GM21447 (cell line): ENCODE measurements at regions not wholly inside any gene's neighbourhood (a gene's known extent, or its start where the extent isn't known, plus 50 kb on each side); places are given as distances from the start of the nearest gene placed in this dataset.

ENCODE experiments used
- ATAC-seq: cut with Tn5 transposase; IDR thresholded peaks from one replicate; pipeline ENCODE4 v1.9.1; 2021; ENCODE audit not compliant: unreplicated experiment

DNA sequence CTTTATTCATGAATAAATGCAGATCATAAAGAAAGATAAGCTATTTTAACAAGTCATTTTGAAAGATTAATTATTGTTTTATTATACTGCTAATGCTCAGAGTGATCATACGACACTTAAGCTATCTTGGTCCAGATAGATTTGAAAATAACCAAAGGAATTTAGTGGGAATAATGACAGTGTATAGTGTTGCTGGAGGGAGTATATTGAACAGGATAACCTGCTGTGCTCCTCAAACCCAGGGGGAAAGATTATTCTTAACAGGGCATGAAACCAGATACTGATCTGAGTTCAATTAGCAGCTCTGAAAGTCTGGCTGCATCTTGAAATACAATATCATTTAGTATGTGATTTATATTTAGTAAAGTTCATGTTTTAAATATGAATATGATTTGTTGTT, 216.3 kb upstream of the ITGA4 start:
- ATAC-seq = no peak

DNA sequence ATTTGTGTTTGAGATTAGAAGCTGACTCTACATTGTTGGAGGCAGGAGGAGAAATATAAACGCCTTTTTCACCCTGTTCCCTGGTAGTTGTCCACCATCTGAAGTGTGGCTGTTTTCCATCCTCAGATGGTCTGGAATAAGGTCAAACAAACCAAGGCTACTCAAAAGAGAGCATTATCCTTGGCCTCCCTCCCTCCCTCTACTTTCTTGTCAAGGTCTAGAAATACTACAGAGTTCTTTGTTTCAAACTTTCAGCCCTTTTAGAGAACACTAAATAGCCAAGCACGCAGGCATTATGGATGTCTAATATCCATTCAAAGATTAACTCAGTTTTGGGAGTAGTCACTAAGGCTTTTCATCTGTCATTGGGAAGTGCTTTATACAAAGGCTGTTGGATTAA, 215.8 kb upstream of the ITGA4 start:
- no peak for ATAC-seq

DNA sequence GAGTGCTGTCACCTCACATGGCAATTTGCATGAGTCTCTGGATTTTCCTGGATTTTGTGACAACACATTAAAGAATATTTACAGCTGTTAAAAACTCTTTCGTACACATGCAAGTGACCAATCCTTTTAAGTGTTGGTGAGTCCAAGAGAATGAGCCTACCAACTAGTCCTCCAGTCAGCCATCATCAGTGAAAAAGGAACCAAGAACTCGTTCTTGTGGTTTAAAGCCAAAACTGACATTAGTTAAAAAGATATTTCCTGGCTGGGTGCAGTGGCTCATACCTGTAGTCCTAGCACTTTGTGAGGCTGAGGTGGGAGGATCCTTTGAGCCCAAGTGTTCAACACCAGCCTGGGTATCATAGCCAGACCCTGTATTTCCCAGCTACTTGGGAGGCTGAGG, 215.4 kb upstream of the ITGA4 start:
- ATAC-seq = peak; percentile 84

DNA sequence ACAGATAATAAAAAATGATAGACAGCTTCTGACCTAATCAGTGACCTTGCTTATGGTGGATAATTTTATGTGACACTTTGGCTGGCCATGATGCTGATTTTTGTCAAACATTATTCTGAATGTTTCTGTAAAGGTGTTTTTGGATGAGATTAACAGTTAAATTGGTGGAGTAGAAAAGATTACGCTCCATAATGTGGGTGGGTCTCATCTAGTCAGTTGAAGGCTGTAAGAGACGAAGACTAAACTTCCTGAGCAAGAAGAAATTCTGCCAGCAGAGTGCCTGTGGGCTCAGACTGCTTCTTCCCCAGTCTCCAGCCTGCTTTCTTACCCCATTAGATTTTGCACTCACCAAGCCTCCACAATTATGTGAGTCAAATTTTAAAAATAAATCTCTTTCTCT, 214.9 kb upstream of the ITGA4 start:
- ATAC-seq = no peak

DNA sequence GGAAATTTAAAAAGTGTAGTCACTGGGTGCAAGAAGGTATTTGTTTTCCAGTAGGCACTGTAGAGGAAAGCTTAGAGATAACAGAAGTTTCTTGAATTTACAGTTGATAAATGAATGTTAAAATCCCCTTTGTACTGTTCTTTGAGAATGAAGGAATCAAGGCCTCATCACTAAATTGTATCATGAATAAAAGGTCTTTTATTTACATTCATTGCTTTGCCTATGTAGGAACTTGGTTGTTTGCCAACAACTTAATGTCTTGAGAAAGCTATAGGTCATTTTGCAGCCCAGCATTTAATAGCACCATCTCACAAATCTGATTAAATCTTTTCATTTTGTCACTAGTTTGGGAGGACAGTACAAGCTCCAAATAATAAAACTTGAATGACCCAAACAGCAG, 213.9 kb upstream of the ITGA4 start:
- no peak for ATAC-seq

DNA sequence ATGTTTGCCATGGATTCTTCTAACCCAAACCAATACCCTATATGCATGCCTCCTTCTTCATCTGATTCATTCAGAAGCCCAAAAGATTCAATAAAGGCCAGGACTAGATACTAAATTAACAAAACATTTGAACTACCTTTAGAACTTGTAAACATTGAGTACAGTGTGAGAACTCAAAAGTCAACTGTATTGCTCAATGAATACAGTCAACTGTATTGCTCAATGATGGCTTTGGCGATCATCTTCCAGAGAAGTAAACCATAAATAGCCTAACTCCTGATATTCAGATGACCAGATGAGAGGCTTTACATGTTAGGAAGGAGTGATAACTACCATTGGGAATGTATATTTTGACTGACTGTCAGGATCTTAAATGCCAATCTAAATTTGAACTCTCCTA, 206.5 kb upstream of the ITGA4 start:
- ATAC-seq = no peak

DNA sequence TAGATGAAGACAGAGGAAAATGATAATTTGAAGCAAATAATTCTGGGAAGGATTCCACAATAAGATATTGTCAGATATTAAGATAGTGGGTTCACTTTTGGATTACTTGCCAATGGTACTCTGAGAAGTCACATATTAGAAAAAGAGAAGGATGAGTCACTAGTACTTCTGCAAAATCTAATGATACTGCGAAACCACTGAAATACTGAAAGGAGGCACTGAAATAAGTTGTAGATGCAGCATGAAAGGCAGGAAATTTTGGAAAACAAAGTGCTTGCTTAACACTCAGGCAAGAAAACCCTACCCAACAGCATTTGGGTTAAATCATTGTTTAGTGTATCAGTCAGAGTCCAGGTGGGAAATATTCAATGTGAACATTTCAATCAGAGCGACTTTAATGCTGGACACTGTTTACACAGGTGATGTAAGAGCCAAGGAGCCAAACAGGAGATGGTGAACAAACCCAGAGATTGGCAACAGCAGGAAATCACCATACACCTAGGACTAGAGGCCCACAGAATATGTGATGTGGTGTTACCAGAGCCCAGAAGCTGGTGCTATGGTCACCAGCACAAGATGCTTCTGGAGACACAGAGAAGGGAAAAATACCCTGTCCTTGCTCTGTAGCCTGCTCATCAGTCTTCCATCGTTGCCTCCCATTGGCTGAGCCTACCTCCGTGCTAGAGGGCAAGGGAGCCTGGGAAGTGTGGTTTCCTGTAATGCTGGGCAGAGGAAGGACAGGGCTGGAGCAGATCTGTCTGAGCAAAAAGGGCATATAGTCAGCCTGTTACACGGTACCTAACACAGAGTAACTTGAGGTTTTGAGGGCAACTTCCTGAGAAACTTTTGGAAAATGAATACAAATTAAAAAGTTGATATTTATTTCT, 204.7 kb upstream of the ITGA4 start:
- ATAC-seq = peak; percentile 73

DNA sequence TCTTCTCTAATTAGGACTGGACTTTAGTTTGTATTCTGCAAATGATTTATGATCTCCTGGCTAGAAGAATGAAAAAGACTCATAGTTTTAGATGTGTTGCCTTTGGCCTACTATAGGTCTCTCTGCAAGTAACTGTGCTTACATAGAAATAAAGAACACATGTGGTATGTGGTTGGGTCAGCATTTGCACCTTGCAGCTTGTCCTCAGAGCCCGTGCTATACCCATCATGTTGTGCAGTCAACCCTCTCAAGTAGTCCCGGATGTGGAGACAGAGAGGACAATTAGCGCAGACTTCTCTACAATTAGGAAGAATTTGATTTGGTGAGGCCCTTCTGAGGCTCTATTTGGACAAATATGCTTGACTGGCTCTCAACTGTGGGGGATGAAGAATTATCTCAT, 203.7 kb upstream of the ITGA4 start:
- ATAC-seq = no peak

DNA sequence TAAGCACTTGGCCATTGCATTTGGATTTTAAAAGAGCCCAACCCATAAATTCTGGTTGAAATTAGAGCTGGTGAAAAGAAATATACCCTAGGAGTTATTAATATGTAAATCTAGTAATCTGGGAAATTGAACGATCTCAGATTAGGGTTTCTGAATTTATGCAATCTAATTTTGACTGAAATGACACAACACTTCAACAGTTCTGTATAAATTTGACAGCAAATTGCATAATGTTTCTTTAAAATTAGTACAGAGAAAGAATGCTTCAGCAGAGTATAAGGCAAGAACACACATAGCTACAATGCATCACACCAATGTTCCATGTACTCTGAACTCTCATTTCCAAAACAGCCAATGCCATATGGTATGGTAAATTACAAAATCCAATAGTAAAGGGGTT, 201.5 kb upstream of the ITGA4 start:
- no peak for ATAC-seq

DNA sequence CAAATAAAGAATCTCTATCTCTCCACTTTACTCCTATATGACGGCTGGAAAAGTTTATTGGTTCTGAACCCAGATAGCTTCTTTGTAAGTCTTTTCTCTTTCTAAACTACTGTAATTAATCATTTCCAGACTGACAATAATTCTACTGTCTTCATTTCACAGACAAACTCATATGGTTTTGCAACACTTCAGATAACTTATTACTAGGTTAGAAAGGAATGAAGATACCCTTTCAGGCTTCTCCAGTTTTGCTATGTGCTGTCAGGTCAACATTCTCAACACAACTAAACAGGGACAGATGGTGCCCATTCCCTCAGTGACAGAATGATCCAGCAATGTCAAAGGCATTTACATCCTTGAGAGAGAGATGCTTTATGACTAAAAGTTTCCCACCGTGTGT, 198.5 kb upstream of the ITGA4 start:
- ATAC-seq = no peak

DNA sequence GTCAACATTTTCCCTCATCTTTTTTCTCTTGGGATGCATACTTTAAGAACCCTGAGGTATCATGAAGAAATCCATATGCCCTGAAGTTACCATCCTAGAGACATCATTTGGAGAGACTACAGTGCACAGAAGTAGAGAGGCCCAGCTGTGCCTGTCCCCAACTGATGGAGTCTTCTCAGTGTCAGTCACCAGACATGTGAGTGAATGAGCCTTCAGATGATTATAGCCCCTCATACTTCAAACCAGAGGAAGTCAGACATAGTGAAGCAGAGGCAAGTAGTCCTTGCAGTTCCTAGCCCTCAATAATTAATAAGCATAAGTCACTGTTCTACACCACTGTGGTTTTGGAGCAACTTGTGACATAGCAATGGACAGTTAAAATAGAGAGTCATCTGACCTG, 194.4 kb upstream of the ITGA4 start:
- ATAC-seq = no peak

DNA sequence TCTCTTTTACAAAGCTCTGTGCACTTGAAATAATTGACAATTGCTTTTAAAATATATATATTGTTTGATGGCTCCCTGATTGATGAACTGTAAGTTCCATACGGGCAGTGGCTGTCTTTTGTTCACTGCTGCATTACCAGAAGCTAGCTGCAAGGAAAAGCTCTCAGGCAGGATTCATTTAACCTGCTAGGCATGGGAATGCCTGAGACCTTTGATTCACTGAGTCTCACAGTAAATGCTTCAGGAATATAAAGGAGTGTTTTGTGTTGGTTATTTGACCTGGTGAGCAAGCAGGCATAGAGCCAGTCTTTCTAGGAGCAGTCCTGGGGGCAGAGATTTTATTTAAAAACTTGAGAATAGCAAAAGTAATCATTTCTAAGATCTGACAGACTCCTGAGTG, 193.2 kb upstream of the ITGA4 start:
- no peak for ATAC-seq

DNA sequence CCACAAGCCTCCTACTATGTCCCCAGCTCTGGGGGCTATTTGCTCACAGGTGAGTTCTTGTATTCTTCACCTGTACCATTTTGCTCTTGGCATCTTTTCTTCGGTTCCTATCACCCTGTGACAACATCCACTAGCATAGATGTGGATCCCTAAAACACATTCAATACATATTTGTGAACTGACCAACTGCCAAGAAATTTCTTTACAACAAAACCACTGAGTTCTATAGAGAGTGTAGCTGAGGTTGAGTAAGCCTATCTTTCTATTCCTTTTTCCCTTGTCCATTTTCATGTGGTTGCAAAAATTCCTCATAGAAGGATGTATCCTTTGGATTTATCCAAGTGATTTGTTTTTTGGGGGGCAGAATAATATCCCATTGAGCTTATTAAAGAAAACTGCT, 192.7 kb upstream of the ITGA4 start:
- ATAC-seq = no peak

DNA sequence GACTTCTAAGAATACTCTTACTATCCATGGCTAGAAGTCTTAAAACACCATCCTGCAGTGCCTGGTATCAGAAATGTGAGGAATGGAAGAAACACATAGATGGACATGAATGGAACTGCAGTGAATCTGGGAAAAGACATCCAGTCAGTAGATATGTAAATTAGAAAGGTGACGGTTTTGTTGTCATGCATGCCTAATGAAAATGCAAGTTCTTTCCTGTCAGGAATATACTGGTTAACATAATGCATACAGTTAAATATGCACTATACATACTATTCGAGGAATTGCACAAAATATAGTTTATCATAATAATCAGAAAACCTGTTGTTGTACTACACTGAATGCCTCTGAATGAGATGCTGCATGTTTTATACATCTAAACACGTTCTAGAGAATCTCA, 190.6 kb upstream of the ITGA4 start:
- no peak for ATAC-seq

DNA sequence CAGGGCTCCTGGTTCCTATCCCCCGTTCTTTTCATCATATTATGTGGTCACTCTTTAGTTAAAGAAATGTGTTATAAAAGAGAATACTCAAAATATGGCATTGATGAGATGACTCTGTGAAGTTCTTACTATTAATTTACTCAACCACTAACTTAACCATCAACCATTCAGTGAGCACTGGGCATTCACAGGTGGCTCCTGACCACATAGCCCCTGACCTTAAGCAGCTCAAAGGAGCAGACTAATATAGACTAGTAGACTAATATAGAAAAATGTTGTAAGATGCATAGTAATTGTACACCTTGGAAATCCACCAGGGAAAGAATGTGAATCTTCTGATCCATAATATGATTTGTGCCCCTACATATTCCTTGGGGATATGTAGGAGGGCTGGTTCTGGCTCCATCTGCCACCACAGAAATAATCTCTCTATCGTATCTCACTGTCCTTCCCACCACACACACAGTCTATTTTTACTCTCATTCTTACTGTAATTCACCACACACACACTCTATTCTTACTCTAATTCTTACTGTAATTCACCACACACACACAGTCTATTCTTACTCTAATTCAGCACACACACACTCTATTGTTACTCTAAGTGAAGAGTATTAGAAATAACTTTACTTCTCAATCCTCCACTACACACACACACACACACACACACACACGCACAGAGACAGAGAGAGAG, 188.9 kb upstream of the ITGA4 start:
- ATAC-seq = peak; percentile 57

DNA sequence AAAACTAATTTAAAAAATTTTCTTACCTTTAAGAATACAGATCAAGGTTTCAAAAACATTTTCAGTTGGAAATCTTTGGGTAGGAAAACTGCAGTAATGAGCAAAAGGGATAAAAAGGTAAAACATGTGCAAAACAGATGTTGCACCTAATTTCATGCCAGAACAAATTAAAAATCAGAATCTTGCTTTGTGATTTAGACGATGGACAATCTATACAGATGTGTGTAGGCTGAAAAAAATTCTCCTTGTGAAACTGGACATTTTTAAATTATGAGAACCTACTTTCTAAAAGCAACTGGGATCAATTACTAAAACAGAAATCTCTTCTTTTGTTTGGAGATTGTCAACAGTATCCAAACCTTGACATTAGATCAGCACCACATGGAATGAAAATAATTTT, 183.2 kb upstream of the ITGA4 start:
- ATAC-seq = no peak

DNA sequence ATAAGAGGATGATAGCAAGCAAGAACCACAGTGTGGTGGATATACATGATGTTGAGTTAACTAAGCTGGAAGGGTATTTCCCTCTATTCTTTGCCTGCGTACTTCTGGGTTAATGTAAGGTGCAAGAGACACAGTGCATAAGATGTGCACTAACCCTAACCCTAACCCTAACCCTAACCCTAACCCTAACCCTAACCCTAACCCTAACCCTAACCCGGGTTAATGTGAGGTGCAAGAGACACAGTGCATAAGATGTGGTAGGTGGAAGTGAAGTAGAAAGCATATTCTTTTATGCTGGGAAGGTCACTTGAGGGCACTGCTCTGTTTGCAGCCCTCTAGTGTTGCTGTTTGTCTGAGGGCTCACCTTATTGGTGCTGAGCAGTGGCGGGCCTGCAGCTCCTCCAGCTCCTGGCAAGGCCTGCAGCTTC, 181.5 kb upstream of the ITGA4 start:
- no peak for ATAC-seq

DNA sequence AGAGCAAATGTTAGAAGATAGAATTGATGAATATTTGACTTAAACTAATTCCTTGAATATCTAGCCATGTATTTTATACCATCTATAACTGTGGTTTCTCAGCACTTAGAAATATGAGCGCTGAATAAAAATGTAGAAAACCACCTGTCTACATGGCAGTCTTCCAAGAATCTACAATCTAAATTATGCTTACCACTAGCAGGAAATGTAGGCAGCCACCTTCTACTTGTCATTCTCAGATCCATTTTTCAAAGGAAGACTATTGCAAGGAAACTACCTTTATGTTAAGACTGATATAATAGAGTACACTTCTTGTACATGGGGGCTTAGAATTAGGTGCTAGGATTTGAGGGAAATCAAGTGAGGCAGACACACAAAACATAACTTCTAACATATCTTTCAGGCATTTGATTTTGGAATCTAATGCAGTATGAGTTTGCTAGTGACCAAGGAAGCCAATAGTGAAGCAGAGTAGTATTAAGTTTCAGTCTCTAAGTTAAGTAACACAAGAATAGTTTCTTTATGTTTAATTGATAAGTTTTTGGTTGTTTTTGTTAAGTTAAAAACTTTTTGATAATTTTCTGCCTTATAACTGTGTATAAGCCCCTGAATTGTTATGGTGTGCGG, 175.9 kb upstream of the ITGA4 start:
- ATAC-seq = peak; percentile 65

DNA sequence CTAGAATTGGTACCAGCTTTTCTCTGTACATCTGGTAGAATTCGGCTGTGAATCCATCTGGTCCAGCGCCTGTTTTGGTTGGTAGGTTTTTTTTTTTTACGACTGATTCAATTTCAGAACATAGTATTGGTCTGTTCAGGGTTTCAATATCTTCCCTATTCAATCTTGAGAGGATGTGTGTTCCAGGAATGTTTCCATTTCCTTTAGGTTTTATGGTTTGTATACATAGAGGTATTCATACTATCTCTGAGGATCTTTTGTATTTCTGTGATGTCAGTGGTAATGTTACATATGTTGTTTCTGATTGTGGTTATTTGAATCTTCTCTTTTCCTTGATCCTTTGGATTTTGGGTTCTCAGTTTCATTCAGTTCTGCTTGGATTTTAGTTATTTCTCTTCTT, 172.1 kb upstream of the ITGA4 start:
- ATAC-seq = no peak

DNA sequence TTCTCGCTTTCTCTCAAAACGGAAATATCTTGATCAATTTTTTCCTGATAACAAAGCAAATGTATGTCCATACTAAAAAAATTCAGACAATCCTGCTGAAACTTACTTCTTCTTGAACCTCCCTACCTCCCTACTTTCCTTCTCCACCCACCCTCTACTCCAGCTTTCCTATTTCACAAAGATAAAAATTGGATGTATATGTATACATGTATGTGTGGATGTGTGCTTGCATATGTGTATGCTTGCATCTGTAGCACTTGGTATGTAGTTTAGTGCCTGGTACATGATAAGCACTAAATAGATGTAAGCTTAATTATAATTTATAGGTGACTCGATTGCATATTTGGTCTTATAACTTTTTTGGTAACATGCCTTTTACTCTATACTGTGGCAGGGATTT, 167.5 kb upstream of the ITGA4 start:
- no peak for ATAC-seq

DNA sequence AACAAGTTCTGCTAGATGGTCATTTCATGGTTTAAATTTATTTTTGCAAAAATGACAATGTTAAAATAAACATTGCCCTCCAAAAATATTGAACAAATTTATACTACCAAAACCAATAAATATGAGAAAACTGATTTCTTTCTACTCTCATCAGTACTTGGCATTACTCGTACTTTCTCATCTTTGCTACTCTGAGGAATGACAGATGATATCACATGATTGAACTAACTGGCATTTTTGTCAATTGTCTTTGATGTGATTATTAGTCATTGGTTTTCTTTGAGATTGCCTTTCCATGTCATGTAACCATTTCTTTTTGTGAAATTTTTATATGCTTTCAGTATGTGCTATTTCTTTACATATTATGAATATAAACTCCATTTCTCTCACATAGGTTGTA, 167.0 kb upstream of the ITGA4 start:
- ATAC-seq = no peak

DNA sequence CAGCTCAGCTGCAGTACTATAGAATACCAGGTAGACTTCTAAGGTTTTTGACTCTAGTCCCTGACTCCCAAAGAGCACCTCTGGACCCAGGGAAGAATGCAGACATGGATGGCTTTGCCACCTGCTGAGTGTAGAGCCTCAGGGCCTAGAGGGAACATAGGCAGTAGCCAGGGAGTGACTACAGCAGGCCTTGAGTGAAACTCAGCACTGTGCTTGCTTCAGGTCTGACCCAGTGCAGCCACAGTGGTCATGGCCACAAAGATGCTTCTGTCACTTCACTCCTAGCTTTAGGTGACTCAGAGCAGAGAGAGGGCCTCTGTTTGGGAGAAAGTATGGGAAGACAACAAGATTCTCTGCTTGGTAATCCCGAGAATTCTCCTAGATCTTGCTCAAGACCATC, 162.2 kb upstream of the ITGA4 start:
- ATAC-seq = no peak
